ENCODE measurements at regions not wholly inside any gene's neighbourhood (a gene's known extent, or its start where the extent isn't known, plus 50 kb on each side); places are given as distances from the start of the nearest gene placed in this dataset.

- TF ChIP-seq GATA2 (IDR thresholded peaks at IDR 0.05; ENCODE audit: low read depth, low read length) (no peak), GATA3 (IDR thresholded peaks at IDR 0.05; ENCODE audit: low read depth, low read length) (no peak)
These were observed 1609.6 kb downstream of the SI start for GRCh38 chr3:163468531-163469335.

All from SH-SY5Y (cell line).